Esophagus muscularis mucosa (tissue), 4 donors: ENCODE measurements at regions not wholly inside any gene's neighbourhood (a gene's known extent, or its start where the extent isn't known, plus 50 kb on each side); places are given as distances from the start of the nearest gene placed in this dataset.

Experiments used
- EP300 ChIP-seq: sonication (generic); formaldehyde crosslinking; IDR thresholded peaks from one replicate; pipeline ENCODE4 v1.6.1; 2017; ENCODE audit warnings: antibody characterized with exemption
- POLR2A ChIP-seq: fragments of 450-650 bp; IDR thresholded peaks from one replicate; pipeline ENCODE4 v1.6.1; 2017; ENCODE audit warnings: antibody characterized with exemption, moderate library complexity, mild to moderate bottlenecking, low read depth
- TF ChIP-seq, protein P1 (sequence below), 3 experiments: fragments of 200-600 bp in 2 of 3; fragments of 450-650 bp in 1 of 3; sonication (generic) in 2 of 3; IDR thresholded peaks; one replicate each; pipeline ENCODE4 v1.5.1; 2017 to 2019; ENCODE audit warnings: antibody characterized with exemption in 3 of 3, mild to moderate bottlenecking in 2 of 3, moderate library complexity in 1 of 3

DNA sequence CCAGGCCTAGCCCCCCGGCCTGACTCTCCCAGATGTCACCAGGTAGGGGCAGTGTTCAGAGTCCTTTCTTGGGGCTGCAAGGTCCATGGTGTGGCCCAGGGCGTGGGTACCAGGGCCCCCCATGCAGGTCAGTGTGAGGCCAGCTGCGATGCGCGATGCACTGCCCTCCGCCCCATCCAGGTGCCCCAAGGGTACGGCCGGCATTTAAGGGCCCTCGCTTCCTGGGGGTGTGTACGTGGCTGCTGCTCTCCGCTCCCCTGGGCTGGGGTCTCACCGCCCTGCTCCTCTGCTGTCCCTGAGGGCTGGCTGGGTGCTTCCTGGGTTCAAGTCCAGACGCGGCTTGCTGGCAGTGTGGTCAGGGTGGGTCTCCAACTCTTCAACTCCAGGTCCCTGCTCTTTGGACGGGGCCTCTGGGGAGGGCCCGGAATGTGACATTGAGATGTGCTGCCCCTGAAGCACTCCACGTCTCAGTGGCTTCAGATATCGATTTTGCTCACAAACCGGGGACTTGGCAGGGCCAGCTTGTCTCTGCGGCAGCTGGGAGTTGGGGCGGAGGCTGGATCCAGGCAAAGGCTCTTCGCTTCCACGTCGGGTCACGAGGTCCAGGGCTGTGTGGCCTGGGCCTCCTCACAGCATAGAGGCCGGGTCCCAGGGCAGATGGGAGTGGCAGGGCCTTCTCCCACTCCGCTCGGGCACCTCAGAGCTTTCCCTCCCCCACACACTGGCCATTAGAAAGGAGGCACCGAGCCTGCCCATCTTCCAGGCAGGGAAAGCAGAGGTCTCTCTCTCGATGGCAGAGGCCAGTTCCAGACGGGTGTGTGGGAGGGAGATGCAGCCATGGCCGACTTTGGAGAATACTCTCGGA, 93.2 kb downstream of the UNCX start:
- TF ChIP-seq EP300 (no peak), POLR2A (no peak)
- TF ChIP-seq, protein P1, sequence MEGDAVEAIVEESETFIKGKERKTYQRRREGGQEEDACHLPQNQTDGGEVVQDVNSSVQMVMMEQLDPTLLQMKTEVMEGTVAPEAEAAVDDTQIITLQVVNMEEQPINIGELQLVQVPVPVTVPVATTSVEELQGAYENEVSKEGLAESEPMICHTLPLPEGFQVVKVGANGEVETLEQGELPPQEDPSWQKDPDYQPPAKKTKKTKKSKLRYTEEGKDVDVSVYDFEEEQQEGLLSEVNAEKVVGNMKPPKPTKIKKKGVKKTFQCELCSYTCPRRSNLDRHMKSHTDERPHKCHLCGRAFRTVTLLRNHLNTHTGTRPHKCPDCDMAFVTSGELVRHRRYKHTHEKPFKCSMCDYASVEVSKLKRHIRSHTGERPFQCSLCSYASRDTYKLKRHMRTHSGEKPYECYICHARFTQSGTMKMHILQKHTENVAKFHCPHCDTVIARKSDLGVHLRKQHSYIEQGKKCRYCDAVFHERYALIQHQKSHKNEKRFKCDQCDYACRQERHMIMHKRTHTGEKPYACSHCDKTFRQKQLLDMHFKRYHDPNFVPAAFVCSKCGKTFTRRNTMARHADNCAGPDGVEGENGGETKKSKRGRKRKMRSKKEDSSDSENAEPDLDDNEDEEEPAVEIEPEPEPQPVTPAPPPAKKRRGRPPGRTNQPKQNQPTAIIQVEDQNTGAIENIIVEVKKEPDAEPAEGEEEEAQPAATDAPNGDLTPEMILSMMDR (IDR thresholded peaks at IDR 0.05): no peak
